Loucy (cell line): ENCODE measurements at regions not wholly inside any gene's neighbourhood (a gene's known extent, or its start where the extent isn't known, plus 50 kb on each side); places are given as distances from the start of the nearest gene placed in this dataset.

ENCODE experiments used
- H2AFZ ChIP-seq: fragments of 200-600 bp; sonication (generic); 2 replicates; pipeline ENCODE4 v1.6.0; 2016; ENCODE audit warnings: antibody characterized with exemption, mild to moderate bottlenecking, low read length, moderate library complexity
- H3F3A ChIP-seq: fragments of 200-600 bp; 2 replicates; pipeline ENCODE4 v1.6.0; 2016; ENCODE audit warnings: antibody characterized with exemption, low read depth, mild to moderate bottlenecking
- H3K27me3 ChIP-seq: fragments of 200-600 bp; sonication (generic); 2 replicates; pipeline ENCODE4 v1.6.1; 2014; ENCODE audit warnings: low read length, mild to moderate bottlenecking; ENCODE audit not compliant: insufficient read depth, poor library complexity, severe bottlenecking
- H3K36me3 ChIP-seq: fragments of 200-600 bp; sonication (generic); 2 replicates; pipeline ENCODE4 v1.6.1; 2016; ENCODE audit warnings: low read length; ENCODE audit not compliant: insufficient read depth
- H3K4me1 ChIP-seq: fragments of 200-600 bp; sonication (generic); 2 replicates; pipeline ENCODE4 v1.5.1; 2014; ENCODE audit warnings: low read length, mild to moderate bottlenecking; ENCODE audit not compliant: insufficient read depth, poor library complexity, severe bottlenecking
- H3K4me2 ChIP-seq: fragments of 200-600 bp; sonication (generic); 2 replicates; pipeline ENCODE4 v1.6.0; 2014; ENCODE audit warnings: antibody characterized with exemption, low read length, low read depth, mild to moderate bottlenecking; ENCODE audit not compliant: poor library complexity, severe bottlenecking
- H3K4me3 ChIP-seq: fragments of 200-600 bp; sonication (generic); 2 replicates; pipeline ENCODE4 v1.5.1; 2014; ENCODE audit warnings: low read length, mild to moderate bottlenecking, mixed read lengths; ENCODE audit not compliant: poor library complexity, severe bottlenecking
- H3K79me2 ChIP-seq: fragments of 200-600 bp; sonication (generic); 2 replicates; pipeline ENCODE4 v1.6.1; 2014; ENCODE audit warnings: low read length; ENCODE audit not compliant: insufficient read depth
- H3K9ac ChIP-seq: fragments of 200-600 bp; sonication (generic); 2 replicates; pipeline ENCODE4 v1.6.0; 2014; ENCODE audit warnings: mild to moderate bottlenecking, low read depth, low read length, moderate library complexity; ENCODE audit not compliant: poor library complexity, severe bottlenecking
- H3K9me2 ChIP-seq: fragments of 200-600 bp; sonication (generic); replicated peaks from 2 replicates; pipeline ENCODE4 v1.6.1; 2016; ENCODE audit warnings: low read depth, low read length, mixed read lengths
- H3K9me3 ChIP-seq: fragments of 200-600 bp; sonication (generic); 2 replicates; pipeline ENCODE4 v1.6.1; 2014; ENCODE audit warnings: mild to moderate bottlenecking, antibody characterized with exemption, low read length, low read depth; ENCODE audit not compliant: insufficient read depth
- H4K20me1 ChIP-seq: fragments of 200-600 bp; sonication (generic); 2 replicates; pipeline ENCODE4 v1.6.0; 2014; ENCODE audit warnings: antibody characterized with exemption, low read length, mild to moderate bottlenecking; ENCODE audit not compliant: insufficient read depth, poor library complexity, severe bottlenecking
- EZH2phosphoT487 ChIP-seq: fragments of 200-600 bp; IDR thresholded peaks from 2 replicates; pipeline ENCODE4 v1.6.1; 2018; ENCODE audit warnings: antibody characterized with exemption, mild to moderate bottlenecking, moderate library complexity, borderline replicate concordance
- TF ChIP-seq, protein P1 (sequence below): fragments of 200-600 bp; sonication (generic); conservative IDR thresholded peaks from 2 replicates; pipeline ENCODE4 v1.5.1; 2014; ENCODE audit warnings: mild to moderate bottlenecking, antibody characterized with exemption, low read length

DNA sequence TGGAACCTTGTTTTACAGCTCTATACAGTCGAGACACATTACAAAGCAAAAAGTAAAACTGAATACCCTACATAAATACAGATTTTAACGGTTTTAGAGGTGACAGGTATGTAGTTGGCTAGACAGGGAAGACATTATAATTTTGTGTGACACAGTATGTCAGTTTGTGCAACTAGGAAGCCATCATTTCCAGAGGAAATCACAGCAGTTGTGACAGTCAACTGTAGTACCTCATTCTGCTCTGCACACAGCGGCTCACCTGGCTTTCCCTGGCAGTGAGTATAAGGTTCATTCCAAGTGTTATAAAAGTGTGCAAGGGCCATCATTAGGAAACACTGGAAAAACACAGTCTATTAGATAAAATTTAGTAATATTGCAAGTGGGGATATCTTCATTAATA lies 501.6 kb upstream of the PHF14 start:
- Histone ChIP-seq H3K9me3 (no peaks in the 10 kb centered on the region), H3F3A (no peaks in the 10 kb centered on the region), H3K27me3 (no peaks in the 10 kb centered on the region), H4K20me1 (no peaks in the 10 kb centered on the region), H3K4me2 (no peak overlapping the region), H2AFZ (no peak overlapping the region), H3K79me2 (no peaks in the 10 kb centered on the region), H3K4me3 (no peak overlapping the region), H3K9me2 (no peaks in the 10 kb centered on the region), H3K36me3 (no peaks in the 10 kb centered on the region), H3K9ac (no peak overlapping the region), H3K4me1 (peaks cover 6% of the 10 kb centered on the region)
- TF ChIP-seq EZH2phosphoT487 = no peak
- TF ChIP-seq, protein P1, sequence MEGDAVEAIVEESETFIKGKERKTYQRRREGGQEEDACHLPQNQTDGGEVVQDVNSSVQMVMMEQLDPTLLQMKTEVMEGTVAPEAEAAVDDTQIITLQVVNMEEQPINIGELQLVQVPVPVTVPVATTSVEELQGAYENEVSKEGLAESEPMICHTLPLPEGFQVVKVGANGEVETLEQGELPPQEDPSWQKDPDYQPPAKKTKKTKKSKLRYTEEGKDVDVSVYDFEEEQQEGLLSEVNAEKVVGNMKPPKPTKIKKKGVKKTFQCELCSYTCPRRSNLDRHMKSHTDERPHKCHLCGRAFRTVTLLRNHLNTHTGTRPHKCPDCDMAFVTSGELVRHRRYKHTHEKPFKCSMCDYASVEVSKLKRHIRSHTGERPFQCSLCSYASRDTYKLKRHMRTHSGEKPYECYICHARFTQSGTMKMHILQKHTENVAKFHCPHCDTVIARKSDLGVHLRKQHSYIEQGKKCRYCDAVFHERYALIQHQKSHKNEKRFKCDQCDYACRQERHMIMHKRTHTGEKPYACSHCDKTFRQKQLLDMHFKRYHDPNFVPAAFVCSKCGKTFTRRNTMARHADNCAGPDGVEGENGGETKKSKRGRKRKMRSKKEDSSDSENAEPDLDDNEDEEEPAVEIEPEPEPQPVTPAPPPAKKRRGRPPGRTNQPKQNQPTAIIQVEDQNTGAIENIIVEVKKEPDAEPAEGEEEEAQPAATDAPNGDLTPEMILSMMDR = no peak

DNA sequence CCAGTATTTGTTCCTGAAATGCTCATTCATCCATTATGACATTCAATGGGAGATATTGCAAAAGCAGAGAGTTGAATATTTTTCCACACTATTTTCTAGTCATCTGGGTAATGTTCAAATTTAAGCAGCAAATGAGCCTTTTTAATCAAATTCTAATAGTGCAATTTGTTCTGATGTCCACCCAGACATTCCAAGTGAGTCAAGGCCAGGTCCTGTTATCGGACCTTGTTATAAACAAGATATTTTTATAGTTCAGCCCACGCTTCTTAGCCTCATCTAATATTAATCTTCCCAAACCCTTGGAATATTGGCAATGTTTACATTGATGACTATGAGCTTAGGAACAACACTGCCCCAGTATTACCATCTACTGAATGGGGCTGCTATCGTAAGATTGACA lies 500.1 kb upstream of the PHF14 start:
- no peak overlapping the region for H3K4me3 ChIP-seq
- no peaks in the 10 kb centered on the region for H3K9me2 ChIP-seq
- H2AFZ ChIP-seq = no peak overlapping the region
- H3K36me3 ChIP-seq = no peaks in the 10 kb centered on the region
- H4K20me1 ChIP-seq = no peaks in the 10 kb centered on the region
- no peak overlapping the region for H3K9ac ChIP-seq
- no peaks in the 10 kb centered on the region for H3K9me3 ChIP-seq
- H3K27me3 ChIP-seq = no peaks in the 10 kb centered on the region
- no peaks in the 10 kb centered on the region for H3F3A ChIP-seq
- peaks cover 6% of the 10 kb centered on the region for H3K4me1 ChIP-seq
- no peaks in the 10 kb centered on the region for H3K79me2 ChIP-seq
- TF ChIP-seq EZH2phosphoT487 = no peak
- TF ChIP-seq, protein P1 = no peak
- H3K4me2 ChIP-seq = no peak overlapping the region

DNA sequence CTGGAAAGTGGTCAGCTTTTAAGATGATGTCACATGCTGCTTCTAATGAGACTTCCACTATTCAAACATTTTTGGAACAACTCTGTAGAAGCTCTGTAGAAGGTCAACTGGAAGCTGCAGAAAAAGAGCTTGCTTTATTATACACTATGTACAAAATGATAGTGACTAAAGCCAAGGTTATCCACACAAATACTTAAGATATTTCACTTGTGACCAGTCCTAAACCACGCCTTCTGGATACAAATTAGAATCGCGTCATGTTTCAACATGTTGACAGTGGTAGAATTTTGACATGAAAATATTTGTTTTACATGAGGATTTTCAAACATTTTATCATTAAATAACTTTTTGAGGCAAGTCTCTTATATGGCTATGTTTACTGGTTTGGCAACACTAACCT lies 499.6 kb upstream of the PHF14 start:
- H2AFZ ChIP-seq = no peak overlapping the region
- peaks cover 6% of the 10 kb centered on the region for H3K4me1 ChIP-seq
- no peaks in the 10 kb centered on the region for H3K9me3 ChIP-seq
- H3K36me3 ChIP-seq = no peaks in the 10 kb centered on the region
- no peaks in the 10 kb centered on the region for H3K9me2 ChIP-seq
- no peak overlapping the region for H3K9ac ChIP-seq
- no peaks in the 10 kb centered on the region for H3K27me3 ChIP-seq
- no peaks in the 10 kb centered on the region for H4K20me1 ChIP-seq
- no peak for TF ChIP-seq EZH2phosphoT487
- TF ChIP-seq, protein P1 = no peak
- no peak overlapping the region for H3K4me2 ChIP-seq
- H3F3A ChIP-seq = no peaks in the 10 kb centered on the region
- H3K4me3 ChIP-seq = no peak overlapping the region
- H3K79me2 ChIP-seq = no peaks in the 10 kb centered on the region
